ENCODE measurements at regions not wholly inside any gene's neighbourhood (a gene's known extent, or its start where the extent isn't known, plus 50 kb on each side); places are given as distances from the start of the nearest gene placed in this dataset.

- no peak overlapping the region for H3K27ac ChIP-seq
- ChIA-PET POLR2A (ENCODE audit: low non-redundant PET) (no interaction called here), CTCF (no interaction called here)
- TF ChIP-seq CTCF (conservative IDR thresholded peaks at IDR 0.05; ENCODE audit: low read depth) = no peak
- no peak for DNase-seq (ENCODE audit: low spot score)
Measured at GRCh38 chr2:105181282-105181681, 60.3 kb upstream of the GPR45 start.

- H3K27ac ChIP-seq = no peak overlapping the region
- ChIA-PET CTCF (no interaction called here), POLR2A (ENCODE audit: low non-redundant PET) (no interaction called here)
- TF ChIP-seq CTCF (conservative IDR thresholded peaks at IDR 0.05; ENCODE audit: low read depth) = no peak
- no peak for DNase-seq (ENCODE audit: low spot score)
Measured at GRCh38 chr2:105183555-105184323, 57.8 kb upstream of the GPR45 start.

GRCh38 chr2:105184420-105184819 is 57.1 kb upstream of the GPR45 start:
- CTCF ChIA-PET = no interaction called here
- POLR2A ChIA-PET (ENCODE audit: low non-redundant PET) = no interaction called here
- H3K27ac ChIP-seq = no peak overlapping the region
- TF ChIP-seq CTCF (conservative IDR thresholded peaks at IDR 0.05; ENCODE audit: low read depth) = no peak
- no peak for DNase-seq (ENCODE audit: low spot score)

- ChIA-PET CTCF (interaction anchor here (0.6 kb wide), 2 partner anchors 98 to 103 kb away, joined by 3 to 4 read pairs; no protein-coding TSS in a partner anchor), POLR2A (ENCODE audit: low non-redundant PET) (no interaction called here)
- DNase-seq (ENCODE audit: low spot score) = no peak
Measured at GRCh38 chr2:105186967-105187498, 54.5 kb upstream of the GPR45 start.

GRCh38 chr2:105187531-105187930 is 54.0 kb upstream of the GPR45 start:
- H3K27ac ChIP-seq = no peak overlapping the region
- ChIA-PET POLR2A (ENCODE audit: low non-redundant PET) (no interaction called here), CTCF (interaction anchor here (0.6 to 0.9 kb wide), 2 partner anchors 8 to 104 kb away, joined by 3 read pairs; no protein-coding TSS in a partner anchor)
- no peak for TF ChIP-seq CTCF (conservative IDR thresholded peaks at IDR 0.05; ENCODE audit: low read depth)
- no peak for DNase-seq (ENCODE audit: low spot score)

More at GRCh38 chr2:105186967-105187498, 54.5 kb upstream of the GPR45 start:
- no peak for TF ChIP-seq CTCF (conservative IDR thresholded peaks at IDR 0.05; ENCODE audit: low read depth)
- H3K27ac ChIP-seq = no peak overlapping the region

- TF ChIP-seq CTCF (conservative IDR thresholded peaks at IDR 0.05; ENCODE audit: low read depth) = no peak
- DNase-seq (ENCODE audit: low spot score) = no peak
- ChIA-PET POLR2A (ENCODE audit: low non-redundant PET) (no interaction called here), CTCF (interaction anchor here (0.9 kb wide), 1 partner anchor 8 kb away, joined by 3 read pairs; no protein-coding TSS in a partner anchor)
- H3K27ac ChIP-seq = no peak overlapping the region
Measured at GRCh38 chr2:105188343-105188742, 53.2 kb upstream of the GPR45 start.
